HG03280 (cell line): ENCODE measurements at regions not wholly inside any gene's neighbourhood (a gene's known extent, or its start where the extent isn't known, plus 50 kb on each side); places are given as distances from the start of the nearest gene placed in this dataset.

ENCODE experiments used
- ATAC-seq: cut with Tn5 transposase; IDR thresholded peaks from one replicate; pipeline ENCODE4 v1.9.1; 2021; ENCODE audit warnings: mild to moderate bottlenecking, moderate library complexity; ENCODE audit not compliant: unreplicated experiment

DNA sequence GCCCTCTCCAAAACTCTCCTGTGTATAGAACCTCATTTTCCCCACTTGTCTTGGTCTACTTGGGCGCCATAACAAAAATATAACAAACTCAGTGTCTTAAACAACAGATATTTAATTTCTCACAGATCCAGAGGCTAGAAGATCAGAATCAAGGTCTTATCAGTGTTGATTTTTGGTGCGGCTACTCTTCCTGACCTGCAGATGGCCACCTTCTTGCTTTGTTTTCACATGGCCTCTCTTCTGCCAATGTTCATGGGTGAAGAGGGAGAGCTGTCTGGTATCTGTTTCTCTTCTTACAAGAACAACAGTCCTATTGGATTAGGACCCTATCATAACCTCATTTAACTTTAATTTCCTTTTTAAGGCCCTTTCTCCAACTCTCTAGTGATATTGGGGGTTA, 177.3 kb downstream of the PABPC4L start:
- ATAC-seq: no peak

DNA sequence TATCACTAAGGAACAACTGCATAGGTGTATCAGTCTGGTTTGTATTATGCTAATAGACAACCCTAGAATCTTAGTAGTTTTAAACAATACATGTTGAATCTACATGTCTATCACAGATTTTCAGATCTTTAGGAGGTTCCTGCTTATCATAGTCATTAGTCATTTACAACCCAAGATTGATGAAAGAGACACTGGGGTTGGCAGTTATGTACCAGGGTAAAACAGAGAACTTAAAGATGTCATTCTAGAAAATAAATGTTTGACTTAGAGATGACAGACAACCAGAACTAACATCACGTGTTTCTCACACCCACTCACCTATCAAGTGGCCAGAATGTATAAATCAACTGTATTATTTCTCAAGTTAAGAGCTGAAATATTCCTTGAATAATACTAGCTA, 181.9 kb downstream of the PABPC4L start:
- ATAC-seq: no peak

DNA sequence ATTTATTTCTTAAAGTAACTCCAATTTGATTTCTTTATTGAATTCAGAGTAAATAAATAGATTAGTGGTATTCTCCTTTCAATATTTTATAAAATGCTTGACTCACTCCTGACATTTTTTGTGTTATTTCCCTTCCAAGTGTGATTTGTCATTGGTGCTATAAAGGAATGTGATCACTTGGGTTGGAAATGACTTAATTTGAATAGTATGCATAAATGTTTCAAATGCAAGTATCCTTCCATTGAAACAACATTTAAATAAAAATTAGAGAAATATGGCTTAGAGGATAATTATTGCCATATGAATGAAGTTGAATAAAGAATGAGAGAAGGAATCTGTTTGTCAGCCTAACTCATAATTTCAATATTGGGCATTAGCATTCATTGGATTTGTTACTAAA, 182.7 kb downstream of the PABPC4L start:
- ATAC-seq: no peak

DNA sequence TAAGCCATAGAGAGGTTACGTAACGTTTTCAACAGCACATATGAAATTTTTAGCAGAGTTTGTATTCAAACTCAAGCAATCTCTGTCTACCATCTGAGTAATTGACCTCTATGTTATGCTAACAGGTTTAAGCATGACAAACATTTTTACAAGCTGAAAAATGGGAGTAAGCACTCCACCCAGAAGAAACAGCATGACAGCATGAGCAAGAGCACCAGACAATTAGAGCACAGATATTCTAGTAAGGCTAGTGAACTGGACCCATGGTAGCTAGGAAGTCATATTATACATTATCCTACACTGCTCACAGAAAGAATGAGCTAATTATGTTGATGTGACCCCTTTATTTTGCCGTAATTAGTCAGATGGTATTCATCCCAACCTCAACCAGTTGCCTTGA, 200.5 kb downstream of the PABPC4L start:
- ATAC-seq: no peak

DNA sequence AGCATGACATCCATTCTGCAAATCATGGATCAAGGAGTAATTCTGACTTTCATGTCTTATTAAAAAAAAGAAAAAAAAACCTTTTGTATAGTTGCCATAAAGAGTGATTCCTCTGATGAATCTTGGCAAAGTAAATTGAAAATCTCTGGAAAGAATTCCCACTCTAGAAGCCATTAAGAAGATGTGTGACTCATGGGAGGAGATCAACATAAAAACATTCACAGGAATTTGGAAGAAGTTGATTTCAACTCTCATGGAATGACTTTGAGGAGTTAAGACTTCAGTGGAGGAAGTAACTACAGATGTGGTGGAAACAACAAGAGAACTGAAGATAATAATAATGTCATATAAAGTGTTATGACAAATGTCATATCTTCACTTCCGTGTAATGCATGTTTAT, 204.2 kb downstream of the PABPC4L start:
- ATAC-seq: no peak

DNA sequence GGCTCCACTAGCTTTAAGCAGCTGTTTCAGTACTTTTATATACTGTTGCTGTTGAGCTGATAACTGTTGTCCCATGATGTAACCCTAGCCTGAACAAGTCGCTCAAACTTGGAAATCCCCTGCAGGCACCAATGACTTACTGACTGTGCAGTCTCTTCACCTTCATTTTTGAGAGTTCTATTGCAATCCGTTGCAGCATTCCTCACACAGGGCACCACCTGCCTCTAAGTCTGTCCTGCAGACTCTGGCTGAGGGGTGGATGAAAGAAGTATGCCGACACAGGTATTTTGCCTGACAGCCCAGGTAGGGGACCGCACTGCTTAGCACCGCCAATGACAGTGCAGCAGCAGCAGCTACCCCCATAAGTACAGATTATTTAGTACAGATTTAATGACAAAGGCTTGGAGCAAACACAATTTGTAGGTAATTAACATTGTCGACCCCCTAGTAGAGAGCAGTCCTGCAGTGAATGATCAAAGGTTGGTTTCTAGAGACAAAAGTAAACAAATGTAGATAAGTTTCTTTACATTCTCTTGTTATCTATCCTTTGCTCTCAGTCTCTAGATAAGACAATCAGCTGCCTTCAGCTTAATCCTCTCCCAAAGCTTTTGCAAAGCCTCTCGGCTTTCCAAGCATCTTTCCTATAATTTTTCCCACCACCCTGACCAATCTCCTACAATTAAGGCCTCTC, 205.0 kb downstream of the PABPC4L start:
- no peak for ATAC-seq

DNA sequence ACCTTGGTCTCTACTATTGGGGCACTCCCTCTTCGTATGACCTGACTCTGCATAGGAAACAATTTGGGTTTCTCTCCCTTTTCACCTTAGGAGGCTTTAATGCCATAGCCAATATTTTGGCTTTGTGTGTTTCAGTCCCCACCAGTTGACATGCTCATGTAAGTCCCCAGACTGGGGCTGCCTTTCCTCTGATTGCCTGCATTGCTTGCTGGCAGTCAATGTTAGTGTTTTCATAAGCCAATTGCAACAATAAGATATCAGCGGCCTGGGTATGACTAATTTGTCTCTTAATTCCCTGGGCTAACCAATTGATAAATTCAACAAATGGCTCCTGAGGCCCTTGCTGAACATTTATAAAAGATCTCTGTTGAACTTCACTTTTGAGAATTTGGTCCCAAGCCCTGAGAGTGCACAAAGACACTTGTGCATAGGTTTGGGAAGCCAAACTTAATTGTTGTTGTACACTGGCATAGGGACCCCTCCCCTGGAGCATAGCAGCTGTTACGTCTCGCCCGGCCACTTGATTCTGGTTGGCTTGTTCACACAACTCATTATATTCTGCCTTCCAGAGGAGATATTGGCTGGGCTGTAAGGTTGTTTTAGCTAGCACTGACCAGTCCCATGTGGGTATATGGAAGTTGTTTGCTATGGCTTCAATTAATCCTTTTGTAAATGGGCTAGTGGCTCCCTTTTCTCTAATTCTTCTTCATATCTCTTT, 206.2 kb downstream of the PABPC4L start:
- ATAC-seq: no peak

DNA sequence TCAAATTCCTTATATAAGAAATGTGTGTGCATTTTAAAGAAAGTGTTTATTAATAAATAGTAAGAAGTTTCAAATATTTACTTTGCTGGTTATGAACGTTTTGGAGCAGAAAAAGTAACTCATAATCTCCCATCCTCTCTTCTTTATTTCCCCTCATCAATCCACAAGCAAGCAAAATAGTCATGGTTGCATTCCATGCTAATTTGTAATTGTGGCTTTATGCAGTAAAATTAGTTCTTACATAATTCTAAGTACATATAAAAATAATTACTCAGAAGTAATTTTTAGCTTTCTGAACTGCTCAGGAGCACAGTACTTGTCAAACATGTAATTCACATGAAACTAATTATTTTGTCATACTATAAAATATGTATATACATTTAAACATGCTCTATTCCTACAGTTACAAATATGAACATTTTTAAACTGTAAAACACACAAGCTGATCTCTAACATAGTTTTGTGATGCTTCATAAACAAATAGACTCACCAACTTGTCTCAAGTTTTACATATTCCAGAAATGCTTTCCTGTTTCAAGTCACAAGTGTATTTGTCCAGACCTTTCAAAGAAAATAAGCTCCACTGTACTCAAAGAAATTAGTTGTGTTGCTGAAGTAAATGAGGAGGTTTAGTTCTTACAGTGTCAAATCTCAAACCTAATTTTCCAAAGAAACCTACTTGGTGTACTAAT, 218.9 kb downstream of the PABPC4L start:
- ATAC-seq: no peak

DNA sequence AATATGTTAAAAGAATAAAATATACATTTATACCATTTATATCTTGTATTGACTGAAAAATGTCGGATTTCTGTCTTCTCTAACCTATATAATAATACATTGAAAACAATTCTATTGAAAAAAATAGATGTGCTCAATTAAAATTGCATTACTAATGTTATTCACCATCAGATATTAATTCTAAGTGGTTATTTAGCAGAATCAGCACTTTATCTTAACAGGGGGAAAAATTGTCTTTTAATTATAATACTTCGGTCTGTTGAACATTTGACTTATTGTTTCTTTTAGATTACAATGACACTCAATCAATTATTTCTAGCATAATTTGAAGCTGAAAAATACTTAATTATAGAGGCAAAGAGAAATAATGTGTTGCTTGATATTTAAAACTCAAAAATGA, 220.3 kb downstream of the PABPC4L start:
- ATAC-seq: no peak

DNA sequence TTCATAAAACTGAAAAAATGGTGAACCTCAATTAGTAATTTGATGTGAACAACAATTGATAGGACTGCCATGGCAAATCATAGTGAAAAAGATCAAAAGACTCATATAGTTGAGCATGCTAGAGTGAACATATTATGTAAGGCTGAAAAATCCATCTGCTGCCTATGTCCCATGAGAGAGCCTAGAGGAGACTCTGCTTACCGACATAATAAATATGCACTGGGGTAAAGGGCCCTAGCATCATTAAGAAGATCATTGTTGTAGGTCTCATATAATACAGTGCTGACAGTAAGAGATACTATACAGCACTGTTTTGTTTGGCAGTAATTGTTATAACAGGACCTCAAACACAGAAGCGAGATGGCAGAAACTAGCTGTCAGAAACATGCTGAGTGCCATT, 229.0 kb downstream of the PABPC4L start:
- ATAC-seq: no peak

DNA sequence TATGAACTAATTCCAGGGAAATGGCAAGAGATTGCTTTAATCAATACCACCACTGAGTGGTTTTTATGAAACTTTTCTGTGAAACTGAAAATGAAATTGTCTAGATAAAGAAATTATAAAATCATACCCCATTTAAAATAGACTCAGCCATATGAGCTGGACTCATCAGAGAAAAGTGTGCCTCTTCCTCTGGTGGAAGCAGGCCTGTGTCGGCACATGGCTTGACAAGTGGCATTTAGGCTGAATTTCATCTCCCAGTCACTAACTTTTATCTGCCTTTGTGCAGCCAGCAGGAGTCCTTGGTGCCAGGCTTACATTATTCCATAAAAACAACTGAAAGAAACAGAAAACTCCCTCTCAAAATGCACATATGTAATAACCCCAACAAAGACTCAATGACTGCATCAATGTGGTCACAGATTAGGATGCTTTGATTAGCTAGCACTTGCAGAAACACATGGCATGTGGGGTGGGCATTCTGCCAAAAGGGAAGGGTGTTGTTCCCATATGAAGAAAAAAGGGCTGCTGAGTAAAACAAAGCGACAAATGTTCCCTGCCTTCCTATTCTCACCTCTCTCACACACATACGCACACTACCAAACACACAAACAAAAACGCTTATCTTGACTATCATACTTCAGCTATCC, 232.3 kb downstream of the PABPC4L start:
- ATAC-seq: no peak

DNA sequence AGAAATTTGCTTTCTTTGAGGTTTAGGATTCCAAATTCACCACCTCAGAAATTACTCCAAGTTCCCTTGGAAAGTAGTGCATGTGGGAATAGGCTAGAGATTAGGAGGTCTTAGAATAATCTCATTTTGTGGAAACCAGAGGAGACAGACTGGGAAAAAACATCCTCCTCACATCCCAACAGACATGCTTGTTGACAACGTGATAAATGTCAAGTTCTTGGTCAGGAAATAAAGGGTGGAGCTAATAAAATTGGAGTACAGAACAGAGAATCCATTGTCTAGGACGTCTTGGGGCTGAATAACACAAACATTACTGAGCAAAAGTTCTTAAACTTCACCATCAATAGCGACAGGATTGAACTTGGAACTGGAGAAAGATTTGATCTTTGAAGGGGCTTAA, 233.4 kb downstream of the PABPC4L start:
- ATAC-seq: no peak

DNA sequence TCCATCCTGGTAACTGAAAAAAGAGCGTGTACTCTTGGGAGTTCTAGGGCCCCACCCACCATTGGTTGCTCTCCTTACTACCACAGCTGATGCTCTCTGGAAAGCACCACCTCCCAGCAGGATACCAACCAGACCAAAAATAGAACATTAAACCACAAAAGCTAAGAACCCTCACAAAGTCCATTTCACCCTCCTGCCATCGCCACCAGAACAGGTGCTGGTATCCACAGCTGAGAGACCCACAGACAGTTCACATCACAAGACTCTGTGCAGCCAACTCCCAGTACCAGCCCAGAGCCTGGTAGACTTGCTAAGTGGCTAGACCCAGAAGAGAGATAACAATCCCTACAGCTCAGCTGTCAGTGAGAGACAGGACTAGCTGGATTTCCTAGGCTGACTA, 240.6 kb downstream of the PABPC4L start:
- no peak for ATAC-seq

DNA sequence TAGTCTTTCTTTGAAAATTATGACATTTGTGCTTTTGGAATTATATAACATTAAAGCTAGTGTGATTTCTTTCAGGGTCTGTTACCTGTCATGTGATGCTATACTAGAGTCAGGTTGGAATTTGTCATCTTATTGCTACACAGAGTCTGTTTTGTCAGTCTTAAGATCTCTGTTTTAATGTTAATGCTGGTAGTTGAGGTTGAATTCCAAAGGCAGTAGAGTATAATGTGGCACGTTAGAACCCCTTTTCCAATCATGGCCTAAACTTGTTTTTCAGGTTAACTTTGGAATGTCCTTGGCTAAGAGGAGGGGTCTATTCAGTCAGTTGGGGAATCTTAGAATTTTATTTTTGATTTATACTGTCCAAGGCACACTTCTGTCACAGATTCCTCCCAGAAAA, 258.5 kb downstream of the PABPC4L start:
- no peak for ATAC-seq

DNA sequence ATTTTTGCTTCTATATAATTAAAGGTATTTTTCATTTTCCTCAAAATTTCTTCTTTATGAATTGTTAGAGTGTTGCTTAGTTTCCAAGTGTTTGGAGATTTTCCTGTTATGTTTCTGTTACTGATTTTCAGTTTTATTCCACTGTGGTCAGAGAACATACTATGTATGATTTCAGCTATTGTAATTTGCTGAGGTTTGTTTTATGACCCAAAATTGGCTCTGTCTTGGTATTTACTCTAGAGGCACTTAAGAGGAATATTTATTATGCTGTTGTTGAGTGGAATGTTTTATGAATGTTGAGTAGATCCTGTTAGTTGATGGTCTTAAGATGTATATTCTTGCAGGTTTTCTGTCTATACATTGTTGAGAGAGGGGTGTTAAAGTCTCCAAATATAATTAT, 263.5 kb downstream of the PABPC4L start:
- no peak for ATAC-seq

DNA sequence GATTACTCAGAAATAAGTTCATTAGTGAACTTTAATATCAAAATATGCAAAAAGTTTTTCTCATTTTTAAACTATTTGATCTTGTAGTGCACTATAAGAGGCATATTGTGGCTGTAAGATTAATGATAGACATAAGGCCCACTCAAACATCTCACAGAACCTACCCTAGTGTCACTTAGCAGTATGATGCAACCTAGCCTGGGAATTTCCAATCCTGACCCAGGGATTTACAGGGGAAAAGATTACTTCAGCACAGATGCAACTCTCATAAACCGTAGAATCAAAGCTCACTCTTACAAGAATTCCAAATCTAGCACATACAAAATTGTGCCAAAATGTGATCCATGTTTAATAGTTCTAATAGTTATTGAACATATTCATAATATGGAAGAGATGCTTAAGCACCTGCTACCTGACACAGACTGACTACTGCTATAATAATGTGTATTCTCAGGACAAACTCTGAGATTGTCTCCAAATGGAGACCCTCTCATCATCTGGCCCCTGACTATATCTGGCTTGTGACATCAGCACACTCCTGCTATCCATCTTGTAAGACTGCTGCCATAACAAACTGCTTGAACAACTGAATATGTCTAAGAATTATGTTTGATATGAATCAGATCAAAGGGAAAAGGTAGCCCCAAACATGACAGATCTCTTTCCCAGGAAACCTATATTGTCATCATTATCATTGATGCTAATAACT, 271.9 kb downstream of the PABPC4L start:
- ATAC-seq: no peak

DNA sequence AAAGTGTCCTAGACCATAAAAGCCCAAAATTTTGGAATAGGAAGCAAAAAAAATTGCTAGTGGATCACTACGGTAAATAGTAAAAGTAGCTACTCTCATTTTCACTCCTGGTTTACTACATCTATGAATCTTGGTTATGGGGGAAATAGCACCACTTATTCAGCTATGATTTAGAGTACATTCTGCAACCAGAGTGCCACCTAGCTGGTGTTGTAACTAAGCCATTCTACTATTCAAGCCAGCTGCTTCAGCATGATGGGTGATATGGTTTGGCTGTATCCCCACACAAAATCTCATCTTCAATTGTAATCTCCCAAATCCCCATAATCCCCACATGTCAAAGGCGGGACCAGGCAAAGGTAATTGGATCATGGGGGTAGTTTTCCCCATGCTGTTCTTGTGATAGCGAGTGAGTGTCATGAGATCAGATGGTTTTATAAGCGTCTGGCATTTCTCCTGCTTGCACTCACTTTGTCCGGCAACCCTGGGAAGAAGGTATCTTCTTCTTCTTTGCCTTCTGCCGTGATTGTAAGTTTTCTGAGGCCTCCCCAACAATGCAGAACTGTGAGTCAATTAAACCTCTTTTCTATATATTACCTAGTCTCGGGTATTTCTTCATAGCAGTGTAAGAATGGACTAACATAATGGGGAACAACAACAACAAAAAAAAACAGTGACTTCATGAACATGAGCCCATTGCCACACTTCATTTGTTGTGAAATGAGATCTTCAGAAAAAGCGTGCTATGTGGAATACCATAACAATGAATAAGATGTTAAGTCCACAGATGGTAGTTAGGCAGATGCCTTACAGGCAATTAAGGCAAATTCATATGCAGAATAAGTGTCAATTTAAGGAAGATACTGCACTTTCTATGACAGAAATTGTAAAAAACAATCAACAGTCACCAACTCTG, 280.1 kb downstream of the PABPC4L start:
- no peak for ATAC-seq

DNA sequence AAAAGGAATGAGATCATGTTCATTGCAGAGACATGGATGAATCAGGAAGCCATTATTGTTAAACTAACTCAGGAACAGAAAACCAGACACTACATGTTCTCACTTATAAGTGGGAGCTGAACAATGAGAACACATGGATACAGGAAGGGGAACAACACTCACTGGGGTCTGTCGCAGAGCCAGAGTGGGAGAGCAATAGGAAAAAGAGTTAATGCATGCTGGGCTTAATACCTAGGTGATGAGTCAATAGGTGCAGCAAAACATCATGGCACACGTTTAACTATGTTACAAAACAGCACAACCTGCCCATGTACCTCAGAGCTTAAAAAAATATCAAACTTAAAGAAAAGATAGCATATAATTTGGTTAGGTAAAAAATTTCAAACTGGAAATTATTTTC, 281.4 kb downstream of the PABPC4L start:
- ATAC-seq: no peak

DNA sequence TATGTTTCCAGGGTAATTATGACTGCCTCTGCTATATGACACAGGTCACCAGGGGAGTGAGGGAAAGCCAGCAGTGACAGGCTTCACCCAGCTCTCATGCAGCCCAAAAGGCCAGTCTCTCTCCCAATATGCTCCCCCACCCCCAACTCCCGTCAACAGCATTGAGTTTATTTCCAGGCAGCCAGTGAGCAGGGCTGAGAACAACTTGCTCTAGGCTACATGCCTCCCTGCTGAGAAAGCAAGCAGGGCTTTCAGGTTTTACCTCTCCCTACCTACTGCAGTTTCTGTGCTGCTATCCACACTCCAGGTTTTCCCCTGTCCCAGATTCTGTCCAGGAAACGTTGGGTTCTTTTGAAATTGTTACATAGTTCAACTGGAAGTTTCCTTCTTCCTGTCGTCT, 291.4 kb downstream of the PABPC4L start:
- no peak for ATAC-seq

DNA sequence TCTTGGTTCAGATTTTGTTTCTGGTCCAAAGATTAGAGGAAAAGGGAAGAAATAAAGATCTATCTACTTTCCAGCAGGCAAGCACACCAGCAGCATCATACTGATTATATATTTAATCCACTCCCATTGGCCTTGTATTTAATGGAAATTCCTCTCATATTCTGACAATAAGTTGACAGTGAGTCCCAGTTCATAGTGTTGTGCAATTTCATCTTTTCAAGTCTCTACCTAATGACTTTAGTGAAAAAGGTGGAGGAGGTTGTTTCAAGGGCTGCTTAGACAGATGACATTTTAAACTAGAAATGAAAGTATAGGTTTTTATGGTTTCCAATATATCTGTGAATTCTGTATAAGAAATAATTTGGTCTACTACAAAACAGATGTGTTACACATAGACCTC, 298.6 kb downstream of the PABPC4L start:
- ATAC-seq: no peak
